Esophagus muscularis mucosa (tissue), 4 donors: ENCODE measurements at regions not wholly inside any gene's neighbourhood (a gene's known extent, or its start where the extent isn't known, plus 50 kb on each side); places are given as distances from the start of the nearest gene placed in this dataset.
"Not testable (repeated sequence)": the region's sequence is repeated elsewhere in the genome, so short reads cannot be mapped to it uniquely, and the experiment has no call there.

Source experiments
- DNase-seq: peaks from one replicate; pipeline ENCODE4 v3.0.0-alpha.2; 2017; ENCODE audit errors: extremely low spot score
- H3K27ac ChIP-seq, 4 donors: fragments of 200-600 bp; sonication (generic); replicated peaks in 1 of 4; 1 replicate in 3 of 4; 2 replicates in 1 of 4; pipeline ENCODE4 v1.5.1; 2016 to 2019; ENCODE audit warnings: mild to moderate bottlenecking in 1 of 4
- H3K27me3 ChIP-seq, 4 donors: fragments of 200-600 bp; sonication (generic); one replicate each; pipeline versions ENCODE4 v1.5.1 to v1.6.0; 2016 to 2019
- H3K36me3 ChIP-seq, 4 donors: fragments of 200-600 bp; sonication (generic); one replicate each; pipeline ENCODE4 v1.5.1; 2016 to 2019
- H3K4me1 ChIP-seq, 4 donors: fragments of 200-600 bp; sonication (generic); one replicate each; pipeline ENCODE4 v1.5.1; 2016 to 2019
- H3K4me3 ChIP-seq, 4 donors: fragments of 200-600 bp; sonication (generic); 1 replicate in 2 of 4; 2 replicates in 2 of 4; pipeline ENCODE4 v1.5.1; 2016 to 2019; ENCODE audit warnings: mild to moderate bottlenecking in 4 of 4, moderate library complexity in 1 of 4
- H3K9me3 ChIP-seq, 4 donors: fragments of 200-600 bp; sonication (generic); 1 replicate in 3 of 4; 2 replicates in 1 of 4; pipeline ENCODE4 v1.5.1; 2016 to 2019
- CTCF ChIP-seq, 3 experiments: fragments of 200-600 bp in 2 of 3; fragments of 450-650 bp in 1 of 3; sonication (generic) in 2 of 3; IDR thresholded peaks; one replicate each; pipeline ENCODE4 v1.5.1; 2017 to 2019; ENCODE audit warnings: antibody characterized with exemption in 3 of 3, mild to moderate bottlenecking in 2 of 3, moderate library complexity in 1 of 3
- EP300 ChIP-seq: sonication (generic); formaldehyde crosslinking; IDR thresholded peaks from one replicate; pipeline ENCODE4 v1.6.1; 2017; ENCODE audit warnings: antibody characterized with exemption
- POLR2A ChIP-seq: fragments of 450-650 bp; IDR thresholded peaks from one replicate; pipeline ENCODE4 v1.6.1; 2017; ENCODE audit warnings: antibody characterized with exemption, moderate library complexity, mild to moderate bottlenecking, low read depth
- POLR2AphosphoS5 ChIP-seq, 2 donors: sonication (generic); formaldehyde crosslinking; IDR thresholded peaks; one replicate each; pipeline ENCODE4 v1.6.1; 2017; ENCODE audit warnings: antibody characterized with exemption in 2 of 2
- WGBS: methylation state at CpG from one replicate; pipeline ENCODE4 v1.1.5; 2018; 5-methylcytosine and 5-hydroxymethylcytosine counted together
- intact Hi-C: fragments of 100-400 bp; cut with DNase I; formaldehyde crosslinking; loops from one replicate; pipeline ENCODE4 v1.15.1; 2023

GRCh38 chr5:175336781-175337180 is 107.2 kb downstream of the DRD1 start:
- DNase-seq, result no peak
- Histone ChIP-seq H3K4me3 (no peak overlapping the region), H3K4me1 (no peaks in the 10 kb centered on the region), H3K27ac (no peak overlapping the region), H3K36me3 (no peaks in the 10 kb centered on the region), H3K9me3 (no peaks in the 10 kb centered on the region), H3K27me3 (peaks cover 0 to 5% (median 0%) of the 10 kb centered on the region in 4 donors)
- intact Hi-C loops, result no loop called here
- 38% methylated on average over 2 of the region's 2 CpGs for whole genome bisulfite sequencing
- TF ChIP-seq POLR2A (no peak), CTCF (IDR thresholded peaks at IDR 0.05) (no peak), EP300 (no peak)

DNA sequence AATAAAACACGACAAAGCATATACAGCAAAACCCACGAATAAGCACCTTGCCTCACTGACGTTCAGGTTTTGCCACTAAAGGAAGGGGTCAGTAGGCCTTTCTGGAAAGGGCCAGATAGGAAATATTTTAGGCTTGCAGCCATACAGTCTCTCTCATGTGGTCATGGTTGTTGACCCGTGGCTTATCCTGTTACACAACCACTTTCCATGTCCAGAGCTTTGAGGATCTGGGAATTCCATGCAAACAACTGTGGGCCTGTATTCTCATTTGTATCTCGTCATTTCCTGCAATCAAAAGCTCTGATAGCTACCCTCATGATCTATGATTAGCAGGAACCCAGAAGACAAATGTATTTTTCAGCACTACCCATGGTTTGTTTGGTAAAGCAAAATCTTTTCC is 108.3 kb downstream of the DRD1 start:
- no peak for DNase-seq
- intact Hi-C loops, result no loop called here
- Histone ChIP-seq H3K36me3 (no peaks in the 10 kb centered on the region), H3K27ac (no peak overlapping the region), H3K4me3 (no peak overlapping the region), H3K27me3 (peaks cover 0 to 8% (median 0%) of the 10 kb centered on the region in 4 donors), H3K9me3 (no peaks in the 10 kb centered on the region), H3K4me1 (no peaks in the 10 kb centered on the region)
- 62% methylated on average over 5 of the region's 5 CpGs for WGBS
- TF ChIP-seq EP300 (no peak), POLR2A (no peak), POLR2AphosphoS5 (IDR thresholded peaks at IDR 0.05) (no peak), CTCF (IDR thresholded peaks at IDR 0.05) (no peak)

DNA sequence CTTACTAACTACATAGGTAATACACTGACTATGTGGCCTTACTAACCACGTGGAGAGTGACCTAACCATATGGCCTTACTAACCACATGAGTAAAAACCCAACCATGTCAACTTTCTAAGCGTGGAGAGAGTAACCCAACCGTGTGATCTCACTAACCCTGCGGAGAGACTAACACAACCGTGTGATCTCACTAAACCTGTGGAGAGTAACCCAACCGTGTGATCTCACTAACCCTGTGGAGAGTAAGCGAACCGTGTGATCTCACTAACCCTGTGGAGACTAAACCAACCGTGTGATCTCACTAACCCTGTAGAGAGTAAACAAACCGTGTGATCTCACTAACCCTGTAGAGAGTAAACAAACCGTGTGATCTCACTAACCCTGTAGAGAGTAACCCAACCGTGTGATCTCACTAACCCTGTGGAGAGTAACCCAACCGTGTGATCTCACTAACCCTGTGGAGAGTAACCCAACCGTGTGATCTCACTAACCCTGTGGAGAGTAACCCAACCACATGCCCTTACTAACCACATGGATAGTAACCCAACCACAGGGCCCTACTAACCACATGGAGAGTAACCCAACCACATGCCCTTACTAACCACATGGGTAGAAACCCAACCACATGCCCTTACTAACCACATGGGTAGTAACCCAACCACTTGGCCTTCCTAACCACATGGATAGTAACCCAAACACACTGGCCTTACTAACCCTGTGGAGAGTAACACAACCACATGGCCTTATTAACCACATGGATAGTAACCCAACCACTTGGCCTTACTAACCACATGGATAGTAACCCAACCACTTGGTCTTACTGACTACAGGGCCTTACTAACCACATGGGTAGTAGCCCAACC is 112.6 kb downstream of the DRD1 start:
- H3K9me3 ChIP-seq, intact Hi-C loops, H3K4me3 ChIP-seq, H3K27me3 ChIP-seq, DNase-seq, H3K4me1 ChIP-seq, H3K36me3 ChIP-seq, H3K27ac ChIP-seq: not testable (repeated sequence)
- 64% methylated on average over 8 of the region's 14 CpGs for WGBS

GRCh38 chr5:175329976-175330375 is 114.0 kb downstream of the DRD1 start:
- Histone ChIP-seq H3K4me3 (no peak overlapping the region), H3K27ac (no peak overlapping the region), H3K9me3 (no peaks in the 10 kb centered on the region), H3K36me3 (no peaks in the 10 kb centered on the region), H3K4me1 (no peaks in the 10 kb centered on the region), H3K27me3 (peaks cover 0 to 3% (median 0%) of the 10 kb centered on the region in 4 donors)
- TF ChIP-seq POLR2A (no peak), CTCF (IDR thresholded peaks at IDR 0.05) (no peak), EP300 (no peak), POLR2AphosphoS5 (IDR thresholded peaks at IDR 0.05) (no peak)
- no peak for DNase-seq
- intact Hi-C loops, result no loop called here
- 79% methylated on average over 6 of the region's 6 CpGs for WGBS

GRCh38 chr5:175328687-175329086 is 115.3 kb downstream of the DRD1 start:
- H3K9me3 ChIP-seq, result no peaks in the 10 kb centered on the region
- H3K4me1 ChIP-seq, result no peaks in the 10 kb centered on the region
- DNase-seq, result no peak
- intact Hi-C loops, result no loop called here
- H3K27me3 ChIP-seq, result peaks cover 0 to 3% (median 0%) of the 10 kb centered on the region in 4 donors
- WGBS, result 69% methylated on average over 3 of the region's 3 CpGs
- TF ChIP-seq EP300 (no peak), POLR2A (no peak), POLR2AphosphoS5 (IDR thresholded peaks at IDR 0.05) (no peak), CTCF (IDR thresholded peaks at IDR 0.05) (no peak)
- H3K4me3 ChIP-seq, result no peak overlapping the region
- H3K27ac ChIP-seq, result no peak overlapping the region
- no peaks in the 10 kb centered on the region for H3K36me3 ChIP-seq
